Panc1 (cell line): ENCODE measurements at regions not wholly inside any gene's neighbourhood (a gene's known extent, or its start where the extent isn't known, plus 50 kb on each side); places are given as distances from the start of the nearest gene placed in this dataset.
A peak's percentile ranks its signal among the peaks of the same experiment; 100 is the strongest.

Experiments
- ATAC-seq: fragments of 200-7000 bp; cut with Tn5 transposase; 2 replicates; pipeline ENCODE4 v1.9.1; 2020; ENCODE audit warnings: mild to moderate bottlenecking, moderate library complexity
- BruUV-seq: library from RNA; stranded (reverse); fragments of 400-500 nt; replicated peaks from 2 replicates; lab custom pipeline; 2021; lab: Mats Ljungman, UMichigan
- CTCF ChIA-PET: fragments of 300-600 bp; sonication (Branson Sonifier 250); formaldehyde crosslinking; loops from one replicate; lab custom pipeline; 2022; ENCODE audit warnings: antibody characterized with exemption; lab: Charles Lee
- POLR2A ChIA-PET: fragments of 300-600 bp; sonication (Branson Sonifier 250); formaldehyde crosslinking; loops from one replicate; lab custom pipeline; 2022; ENCODE audit warnings: antibody characterized with exemption; lab: Charles Lee
- DNase-seq: peaks from one replicate; pipeline ENCODE4 v3.0.0-alpha.2; 2010; ENCODE audit warnings: low read depth, low spot score
- H3K27ac ChIP-seq: 2 replicates; pipeline ENCODE4 v1.5.1; 2011; ENCODE audit warnings: mild to moderate bottlenecking, low read length, inconsistent platforms
- H3K27me3 ChIP-seq: fragments of 200-500 bp; sonication (Bioruptor generic); 2 replicates; pipeline ENCODE4 v1.6.0; 2014; ENCODE audit warnings: low read length, inconsistent platforms; ENCODE audit not compliant: control insufficient read depth, insufficient read depth
- H3K36me3 ChIP-seq: fragments of 200-500 bp; sonication (Bioruptor generic); 2 replicates; pipeline ENCODE4 v1.5.1; 2014; ENCODE audit warnings: inconsistent platforms, mild to moderate bottlenecking, low read length, moderate library complexity; ENCODE audit not compliant: control insufficient read depth, insufficient read depth
- H3K4me1 ChIP-seq: 2 replicates; pipeline ENCODE4 v1.5.1; 2011; ENCODE audit warnings: inconsistent platforms, mild to moderate bottlenecking, low read length, moderate library complexity; ENCODE audit not compliant: control insufficient read depth, insufficient read depth
- H3K4me3 ChIP-seq, 2 experiments: 2 replicates each; pipeline ENCODE4 v1.5.1; 2011 to 2012; ENCODE audit warnings: low read depth in 2 of 2, low read length in 2 of 2, mild to moderate bottlenecking in 2 of 2, inconsistent platforms in 1 of 2, moderate library complexity in 1 of 2
- H3K9me3 ChIP-seq: fragments of 200-500 bp; sonication (Bioruptor generic); 2 replicates; pipeline ENCODE4 v1.5.1; 2014; ENCODE audit warnings: low read depth, mild to moderate bottlenecking, inconsistent platforms, low read length, moderate library complexity; ENCODE audit not compliant: control insufficient read depth, insufficient read depth
- POLR2AphosphoS5 ChIP-seq: IDR thresholded peaks from 2 replicates; pipeline ENCODE4 v1.6.1; 2012; ENCODE audit warnings: mild to moderate bottlenecking, low read depth, low read length, moderate library complexity
- SIN3A ChIP-seq: IDR thresholded peaks from 2 replicates; pipeline ENCODE4 v1.6.1; 2012; ENCODE audit warnings: low read depth, mild to moderate bottlenecking, low read length, moderate library complexity, borderline replicate concordance; ENCODE audit not compliant: insufficient read depth
- TCF7L2 ChIP-seq: IDR thresholded peaks from 2 replicates; pipeline ENCODE4 v1.6.1; 2011; ENCODE audit warnings: mild to moderate bottlenecking, low read depth, low read length, inconsistent platforms
- in situ Hi-C: cut with HindIII; loops from 2 replicates; pipeline ENCODE4 v1.10.0; 2016; ENCODE audit warnings: low sequenced_read_pairs, low pct_unique_long_range_greater_than_20kb
- intact Hi-C: fragments of 100-400 bp; cut with micrococcal nuclease; formaldehyde crosslinking; loops from one replicate; pipeline ENCODE4 v1.10.0; 2022; ENCODE audit not compliant: unreplicated experiment
- TF ChIP-seq, protein P1 (sequence below): fragments of 450-650 bp; IDR thresholded peaks from 2 replicates; pipeline ENCODE4 v1.5.1; 2017; ENCODE audit warnings: mild to moderate bottlenecking
- TF ChIP-seq, protein P2 (sequence below), 2 experiments: IDR thresholded peaks; 2 replicates each; pipeline ENCODE4 v1.6.1; 2011 to 2012; ENCODE audit warnings: low read depth in 2 of 2, control low read depth in 1 of 2, low read length in 1 of 2, mild to moderate bottlenecking in 1 of 2, moderate library complexity in 1 of 2; ENCODE audit not compliant: insufficient read depth in 1 of 2

DNA sequence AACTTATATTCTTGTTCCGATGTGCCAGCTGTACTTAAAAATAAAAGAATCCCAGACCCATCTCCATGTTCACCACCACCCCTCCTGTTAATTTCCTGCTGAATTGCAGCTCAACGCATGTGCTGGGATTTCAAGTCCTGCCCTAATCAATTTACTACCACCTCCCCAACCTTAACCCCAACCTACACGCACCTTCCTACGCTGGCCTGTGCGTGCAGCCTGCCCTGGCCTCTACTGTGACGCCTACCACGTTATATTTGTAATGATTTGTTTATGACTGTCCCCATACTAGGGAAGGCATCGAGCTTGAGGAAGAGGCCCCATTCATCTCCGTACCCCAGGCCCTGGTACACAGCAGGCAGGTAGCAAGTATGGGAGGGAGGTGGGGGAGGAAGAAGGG, 251.1 kb downstream of the MRTFB start:
- ChIA-PET POLR2A (no interaction called here), CTCF (no interaction called here)
- H3K27ac ChIP-seq, result no peak overlapping the region; the same call in 1 of the 2 replicates
- peaks cover 6% of the 10 kb centered on the region; the same call in 1 of the 2 replicates for H3K4me1 ChIP-seq
- no peak for DNase-seq
- ATAC-seq, result no peak
- intact Hi-C loops, result no loop called here
- in situ Hi-C loops, result no loop called here
- no peak overlapping the region for H3K4me3 ChIP-seq
- H3K9me3 ChIP-seq, result no peaks in the 10 kb centered on the region
- TF ChIP-seq, protein P1, sequence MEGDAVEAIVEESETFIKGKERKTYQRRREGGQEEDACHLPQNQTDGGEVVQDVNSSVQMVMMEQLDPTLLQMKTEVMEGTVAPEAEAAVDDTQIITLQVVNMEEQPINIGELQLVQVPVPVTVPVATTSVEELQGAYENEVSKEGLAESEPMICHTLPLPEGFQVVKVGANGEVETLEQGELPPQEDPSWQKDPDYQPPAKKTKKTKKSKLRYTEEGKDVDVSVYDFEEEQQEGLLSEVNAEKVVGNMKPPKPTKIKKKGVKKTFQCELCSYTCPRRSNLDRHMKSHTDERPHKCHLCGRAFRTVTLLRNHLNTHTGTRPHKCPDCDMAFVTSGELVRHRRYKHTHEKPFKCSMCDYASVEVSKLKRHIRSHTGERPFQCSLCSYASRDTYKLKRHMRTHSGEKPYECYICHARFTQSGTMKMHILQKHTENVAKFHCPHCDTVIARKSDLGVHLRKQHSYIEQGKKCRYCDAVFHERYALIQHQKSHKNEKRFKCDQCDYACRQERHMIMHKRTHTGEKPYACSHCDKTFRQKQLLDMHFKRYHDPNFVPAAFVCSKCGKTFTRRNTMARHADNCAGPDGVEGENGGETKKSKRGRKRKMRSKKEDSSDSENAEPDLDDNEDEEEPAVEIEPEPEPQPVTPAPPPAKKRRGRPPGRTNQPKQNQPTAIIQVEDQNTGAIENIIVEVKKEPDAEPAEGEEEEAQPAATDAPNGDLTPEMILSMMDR, result no peak
- no peak for TF ChIP-seq SIN3A
- no peak for TF ChIP-seq POLR2AphosphoS5
- TF ChIP-seq, protein P2, sequence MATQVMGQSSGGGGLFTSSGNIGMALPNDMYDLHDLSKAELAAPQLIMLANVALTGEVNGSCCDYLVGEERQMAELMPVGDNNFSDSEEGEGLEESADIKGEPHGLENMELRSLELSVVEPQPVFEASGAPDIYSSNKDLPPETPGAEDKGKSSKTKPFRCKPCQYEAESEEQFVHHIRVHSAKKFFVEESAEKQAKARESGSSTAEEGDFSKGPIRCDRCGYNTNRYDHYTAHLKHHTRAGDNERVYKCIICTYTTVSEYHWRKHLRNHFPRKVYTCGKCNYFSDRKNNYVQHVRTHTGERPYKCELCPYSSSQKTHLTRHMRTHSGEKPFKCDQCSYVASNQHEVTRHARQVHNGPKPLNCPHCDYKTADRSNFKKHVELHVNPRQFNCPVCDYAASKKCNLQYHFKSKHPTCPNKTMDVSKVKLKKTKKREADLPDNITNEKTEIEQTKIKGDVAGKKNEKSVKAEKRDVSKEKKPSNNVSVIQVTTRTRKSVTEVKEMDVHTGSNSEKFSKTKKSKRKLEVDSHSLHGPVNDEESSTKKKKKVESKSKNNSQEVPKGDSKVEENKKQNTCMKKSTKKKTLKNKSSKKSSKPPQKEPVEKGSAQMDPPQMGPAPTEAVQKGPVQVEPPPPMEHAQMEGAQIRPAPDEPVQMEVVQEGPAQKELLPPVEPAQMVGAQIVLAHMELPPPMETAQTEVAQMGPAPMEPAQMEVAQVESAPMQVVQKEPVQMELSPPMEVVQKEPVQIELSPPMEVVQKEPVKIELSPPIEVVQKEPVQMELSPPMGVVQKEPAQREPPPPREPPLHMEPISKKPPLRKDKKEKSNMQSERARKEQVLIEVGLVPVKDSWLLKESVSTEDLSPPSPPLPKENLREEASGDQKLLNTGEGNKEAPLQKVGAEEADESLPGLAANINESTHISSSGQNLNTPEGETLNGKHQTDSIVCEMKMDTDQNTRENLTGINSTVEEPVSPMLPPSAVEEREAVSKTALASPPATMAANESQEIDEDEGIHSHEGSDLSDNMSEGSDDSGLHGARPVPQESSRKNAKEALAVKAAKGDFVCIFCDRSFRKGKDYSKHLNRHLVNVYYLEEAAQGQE (IDR thresholded peaks at IDR 0.05; ENCODE audit: insufficient read depth in 1 of 2, low read depth in 2 of 2, low read length in 1 of 2), result no peak
- TF ChIP-seq TCF7L2, result no peak
- no peaks in the 10 kb centered on the region for H3K36me3 ChIP-seq
- no TSS peak for BruUV-seq
- H3K27me3 ChIP-seq, result no peaks in the 10 kb centered on the region

DNA sequence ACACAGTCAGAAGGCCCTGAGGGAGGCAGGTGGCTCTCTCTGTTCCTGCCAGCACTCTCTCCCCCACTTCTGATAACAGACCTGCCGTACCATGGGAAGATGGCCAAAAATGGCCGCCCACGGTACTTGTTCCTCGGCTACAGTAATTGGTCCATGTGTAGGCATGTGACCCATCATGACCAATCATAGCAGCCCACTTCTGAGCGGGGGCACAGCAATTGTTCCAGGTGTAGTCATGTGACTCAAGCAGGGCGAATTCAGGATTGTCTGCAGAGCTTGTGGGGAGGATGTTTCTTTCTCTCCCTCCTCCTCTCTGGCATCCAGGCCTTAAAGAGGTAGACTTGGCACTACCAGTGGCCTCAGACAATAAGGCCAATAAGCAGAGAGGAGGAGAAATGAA, 250.4 kb downstream of the MRTFB start:
- ChIA-PET POLR2A (no interaction called here), CTCF (no interaction called here)
- TF ChIP-seq, protein P1, result no peak
- TF ChIP-seq POLR2AphosphoS5, result no peak
- TF ChIP-seq, protein P2 (IDR thresholded peaks at IDR 0.05; ENCODE audit: insufficient read depth in 1 of 2, low read depth in 2 of 2, low read length in 1 of 2), result no peak
- TF ChIP-seq TCF7L2, result no peak
- no peak for TF ChIP-seq SIN3A
- in situ Hi-C loops (no loop called here), intact Hi-C loops (no loop called here)
- no peak overlapping the region; the same call in 1 of the 2 replicates for H3K27ac ChIP-seq
- H3K36me3 ChIP-seq, result no peaks in the 10 kb centered on the region
- peaks cover 6% of the 10 kb centered on the region; the same call in 1 of the 2 replicates for H3K4me1 ChIP-seq
- DNase-seq (no peak), ATAC-seq (peak; percentile 55)
- H3K27me3 ChIP-seq, result no peaks in the 10 kb centered on the region
- H3K4me3 ChIP-seq, result no peak overlapping the region
- no TSS peak for BruUV-seq
- H3K9me3 ChIP-seq, result no peaks in the 10 kb centered on the region
